Esophagus mucosa (tissue), 1 donor: ENCODE measurements at regions not wholly inside any gene's neighbourhood (a gene's known extent, or its start where the extent isn't known, plus 50 kb on each side); places are given as distances from the start of the nearest gene placed in this dataset.

ENCODE experiments used
- ATAC-seq: fragments of 200-7000 bp; cut with Tn5 transposase; one replicate; pipeline ENCODE4 v1.9.1; 2020
- donor health status: DM: yes; HTN: yes; CAD: no.

DNA sequence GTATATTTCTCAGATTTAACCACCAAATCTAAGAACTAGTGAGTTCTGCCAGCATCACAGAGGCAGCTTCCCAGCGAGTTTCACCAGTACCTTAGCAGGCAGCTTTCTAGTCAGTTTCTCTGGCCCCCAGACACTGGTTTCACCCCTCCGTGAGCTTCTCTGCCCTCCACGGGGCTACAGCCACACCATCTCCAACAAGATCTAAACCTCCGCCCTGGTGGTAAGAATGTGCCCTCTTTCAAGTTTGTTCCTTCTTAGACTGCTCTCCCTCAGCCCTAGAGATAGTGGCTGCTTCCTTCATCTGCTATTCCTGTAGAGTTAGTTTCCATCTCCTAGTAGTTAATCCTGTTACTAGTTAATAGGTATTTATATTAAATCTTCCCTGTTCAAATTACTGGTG lies 60.5 kb upstream of the TAB3 start:
- ATAC-seq: no peak

DNA sequence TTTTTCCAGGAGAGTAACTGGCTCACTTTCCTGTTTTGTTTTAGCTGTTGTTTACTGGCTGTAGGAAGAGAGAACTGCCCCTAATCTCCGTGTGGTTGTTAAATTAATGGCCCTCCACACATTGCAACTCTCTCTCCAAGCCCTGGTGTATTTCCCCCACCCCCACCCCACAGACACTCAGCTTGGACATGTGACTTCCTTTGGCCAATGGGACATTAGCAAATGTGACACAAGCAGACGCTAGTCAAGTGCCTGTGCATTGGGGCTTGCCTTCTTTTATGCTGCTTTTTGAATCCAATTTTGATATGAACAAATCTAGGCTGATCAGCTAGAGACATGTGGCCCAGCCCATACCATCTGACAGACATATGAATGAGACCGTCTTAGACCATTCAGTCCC lies 59.6 kb upstream of the TAB3 start:
- ATAC-seq: no peak

GRCh38 chrX:30948051-30948450 lies 59.0 kb upstream of the TAB3 start:
- no peak for ATAC-seq

DNA sequence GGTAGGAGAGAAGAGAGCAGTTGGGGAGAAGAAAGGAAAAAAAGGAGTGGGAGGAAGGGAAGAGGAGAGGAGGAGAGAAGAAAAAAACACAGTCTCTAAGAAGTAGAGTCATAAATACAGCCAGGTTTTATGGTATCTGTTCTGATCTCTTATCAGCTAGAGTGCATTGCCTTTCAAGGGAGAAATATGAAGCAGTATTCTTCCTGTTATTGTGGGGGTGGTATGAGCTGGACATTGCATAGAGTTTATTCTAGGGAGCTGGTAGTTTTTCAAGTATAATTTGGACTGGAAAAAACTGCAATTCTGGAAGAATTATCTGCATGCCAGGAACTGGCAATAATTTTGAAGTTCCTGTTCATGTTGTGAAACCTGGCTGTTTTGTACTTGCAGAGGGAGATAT lies 54.9 kb upstream of the TAB3 start:
- no peak for ATAC-seq

- ATAC-seq: peak; percentile 65
Observed at GRCh38 chrX:30941898-30942297, 52.8 kb upstream of the TAB3 start.

- ATAC-seq: no peak
Observed at GRCh38 chrX:30939928-30940327, 50.9 kb upstream of the TAB3 start.
